ENCODE measurements at regions not wholly inside any gene's neighbourhood (a gene's known extent, or its start where the extent isn't known, plus 50 kb on each side); places are given as distances from the start of the nearest gene placed in this dataset.

DNA sequence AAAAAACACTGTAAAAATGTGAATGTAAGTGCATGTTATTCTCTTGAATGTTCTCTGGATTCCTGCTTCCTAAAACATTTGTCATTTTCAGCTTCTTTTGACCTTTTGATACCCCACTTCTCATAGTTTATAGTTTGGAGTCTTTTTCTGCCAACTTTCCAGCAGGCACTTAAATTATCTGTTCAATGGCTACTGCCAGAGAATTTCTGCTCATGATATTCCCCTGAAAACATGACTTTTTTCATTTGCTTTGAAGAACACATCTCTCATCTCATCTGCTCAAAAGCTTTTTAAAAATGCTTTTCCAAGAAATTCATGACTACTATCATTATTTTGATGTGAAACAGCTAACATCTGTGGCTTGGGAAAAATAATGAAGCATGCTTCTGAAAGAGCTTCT is 269.7 kb upstream of the PCDH7 start:
- TF ChIP-seq CTBP1 (IDR thresholded peaks at IDR 0.05; ENCODE audit: borderline replicate concordance) (no peak), ARNT (IDR thresholded peaks at IDR 0.05) (no peak), FOXM1 (IDR thresholded peaks at IDR 0.05; ENCODE audit: borderline replicate concordance) (no peak), ELF4 (IDR thresholded peaks at IDR 0.05) (no peak), HDGF (IDR thresholded peaks at IDR 0.05; ENCODE audit: borderline replicate concordance) (no peak), NFRKB (IDR thresholded peaks at IDR 0.05) (no peak)

Measured in HEK293T (cell line).